NCI-H526 (cell line): ENCODE measurements at regions not wholly inside any gene's neighbourhood (a gene's known extent, or its start where the extent isn't known, plus 50 kb on each side); places are given as distances from the start of the nearest gene placed in this dataset.

Source experiments
- DNase-seq, 2 experiments: peaks; one replicate each; lab custom pipeline; 2025; lab: John Stamatoyannopoulos, UW

- DNase-seq: no peak
Measured at GRCh38 chr5:124463851-124464250, 282.6 kb downstream of the ZNF608 start.

GRCh38 chr5:124462751-124463150 is 283.7 kb downstream of the ZNF608 start:
- DNase-seq: no peak

- no peak for DNase-seq
Measured at GRCh38 chr5:124461941-124462340, 284.5 kb downstream of the ZNF608 start.

- DNase-seq: no peak
Measured at GRCh38 chr5:124461157-124461556, 285.3 kb downstream of the ZNF608 start.

- no peak for DNase-seq
Measured at GRCh38 chr5:124460642-124461041, 285.8 kb downstream of the ZNF608 start.

- no peak for DNase-seq
Measured at GRCh38 chr5:124459984-124460383, 286.5 kb downstream of the ZNF608 start.

- DNase-seq: no peak
Measured at GRCh38 chr5:124457901-124458300, 288.5 kb downstream of the ZNF608 start.

- DNase-seq: no peak
Measured at GRCh38 chr5:124457101-124457500, 289.3 kb downstream of the ZNF608 start.

- DNase-seq: no peak
Measured at GRCh38 chr5:124456249-124456648, 290.2 kb downstream of the ZNF608 start.

- DNase-seq: no peak
Measured at GRCh38 chr5:124454081-124454480, 292.4 kb downstream of the ZNF608 start.

- DNase-seq: no peak
Measured at GRCh38 chr5:124453221-124454051, 293.0 kb downstream of the ZNF608 start.

GRCh38 chr5:124452412-124452811 is 294.0 kb downstream of the ZNF608 start:
- no peak for DNase-seq

GRCh38 chr5:124451721-124452383 is 294.6 kb downstream of the ZNF608 start:
- no peak for DNase-seq

GRCh38 chr5:124446120-124446519 is 300.3 kb downstream of the ZNF608 start:
- DNase-seq: no peak

- DNase-seq: no peak
Measured at GRCh38 chr5:124445070-124445619, 301.3 kb downstream of the ZNF608 start.

- no peak for DNase-seq
Measured at GRCh38 chr5:124444147-124444775, 302.2 kb downstream of the ZNF608 start.

GRCh38 chr5:124440471-124440870 is 306.0 kb downstream of the ZNF608 start:
- no peak for DNase-seq

GRCh38 chr5:124439609-124440008 is 306.8 kb downstream of the ZNF608 start:
- DNase-seq: peak in 1 of 2 experiments; percentile 24

GRCh38 chr5:124438903-124439281 is 307.5 kb downstream of the ZNF608 start:
- DNase-seq: peak; percentile 66 to 72

GRCh38 chr5:124438026-124438902 is 308.2 kb downstream of the ZNF608 start:
- DNase-seq: peak; percentile 47 to 72

GRCh38 chr5:124436294-124436693 is 310.1 kb downstream of the ZNF608 start:
- no peak for DNase-seq

GRCh38 chr5:124433170-124433569 is 313.3 kb downstream of the ZNF608 start:
- DNase-seq: no peak
